ENCODE measurements at regions not wholly inside any gene's neighbourhood (a gene's known extent, or its start where the extent isn't known, plus 50 kb on each side); places are given as distances from the start of the nearest gene placed in this dataset.
A peak's percentile ranks its signal among the peaks of the same experiment; 100 is the strongest.

DNA sequence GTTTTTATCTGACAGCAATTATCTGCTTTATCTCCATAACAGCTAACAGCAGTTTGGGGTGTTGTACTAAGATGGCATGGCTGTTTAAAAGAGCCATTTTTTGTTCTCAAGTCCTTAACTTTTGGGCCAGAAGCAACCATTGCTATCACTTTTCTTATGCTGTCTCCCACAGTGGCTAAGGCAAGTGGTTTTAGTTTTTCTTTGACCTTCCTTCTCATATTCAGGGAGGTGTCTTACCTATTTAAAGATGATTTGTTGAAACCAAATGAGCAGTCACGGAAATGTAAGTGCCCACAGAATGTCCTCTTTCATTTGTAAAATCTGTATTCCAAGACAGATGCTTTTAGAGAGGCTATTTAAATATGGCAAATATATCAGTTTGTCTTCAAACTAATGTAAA is 96.8 kb upstream of the USP15 start:
- H4K20me1 ChIP-seq (ENCODE audit: control insufficient read depth, extremely low read depth, insufficient read depth, low read length): no peaks in the 10 kb centered on the region
- H3K79me2 ChIP-seq (ENCODE audit: control insufficient read depth, insufficient read depth, low read length): no peaks in the 10 kb centered on the region
- no peak overlapping the region for H3K9ac ChIP-seq (ENCODE audit: insufficient read depth, low read length)
- H3K27me3 ChIP-seq (ENCODE audit: control insufficient read depth, insufficient read depth, low read length): no peaks in the 10 kb centered on the region
- no peak overlapping the region for H3K4me3 ChIP-seq (replicated peaks in 1 of 4; ENCODE audit: control extremely low read depth in 1 of 4, insufficient read depth in 1 of 4, low read depth in 3 of 4, low read length in 4 of 4)
- DNase-seq (ENCODE audit: low read depth in 2 of 2): no peak
- H3K9me3 ChIP-seq (ENCODE audit: control insufficient read depth, insufficient read depth, low read depth, low read length): no peaks in the 10 kb centered on the region
- H3K4me2 ChIP-seq (ENCODE audit: extremely low read depth, insufficient read depth, low read length): no peak overlapping the region
- no peak overlapping the region for H2AFZ ChIP-seq (ENCODE audit: low read length)
- H3K36me3 ChIP-seq (ENCODE audit: control insufficient read depth, insufficient read depth, low read length): no peaks in the 10 kb centered on the region
- TF ChIP-seq EZH2 (IDR thresholded peaks at IDR 0.05; ENCODE audit: low read length, missing control alignments): no peak
- TF ChIP-seq, protein P1, sequence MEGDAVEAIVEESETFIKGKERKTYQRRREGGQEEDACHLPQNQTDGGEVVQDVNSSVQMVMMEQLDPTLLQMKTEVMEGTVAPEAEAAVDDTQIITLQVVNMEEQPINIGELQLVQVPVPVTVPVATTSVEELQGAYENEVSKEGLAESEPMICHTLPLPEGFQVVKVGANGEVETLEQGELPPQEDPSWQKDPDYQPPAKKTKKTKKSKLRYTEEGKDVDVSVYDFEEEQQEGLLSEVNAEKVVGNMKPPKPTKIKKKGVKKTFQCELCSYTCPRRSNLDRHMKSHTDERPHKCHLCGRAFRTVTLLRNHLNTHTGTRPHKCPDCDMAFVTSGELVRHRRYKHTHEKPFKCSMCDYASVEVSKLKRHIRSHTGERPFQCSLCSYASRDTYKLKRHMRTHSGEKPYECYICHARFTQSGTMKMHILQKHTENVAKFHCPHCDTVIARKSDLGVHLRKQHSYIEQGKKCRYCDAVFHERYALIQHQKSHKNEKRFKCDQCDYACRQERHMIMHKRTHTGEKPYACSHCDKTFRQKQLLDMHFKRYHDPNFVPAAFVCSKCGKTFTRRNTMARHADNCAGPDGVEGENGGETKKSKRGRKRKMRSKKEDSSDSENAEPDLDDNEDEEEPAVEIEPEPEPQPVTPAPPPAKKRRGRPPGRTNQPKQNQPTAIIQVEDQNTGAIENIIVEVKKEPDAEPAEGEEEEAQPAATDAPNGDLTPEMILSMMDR (conservative IDR thresholded peaks at IDR 0.05 in 1 of 2, IDR thresholded peaks at IDR 0.05 in 1 of 2; ENCODE audit: low read depth in 1 of 2, low read length in 2 of 2): no peak
- no peak overlapping the region for H3K27ac ChIP-seq (ENCODE audit: insufficient read depth, low read length)
- no peaks in the 10 kb centered on the region for H3K4me1 ChIP-seq (ENCODE audit: control insufficient read depth, extremely low read depth, insufficient read depth, low read length)

DNA sequence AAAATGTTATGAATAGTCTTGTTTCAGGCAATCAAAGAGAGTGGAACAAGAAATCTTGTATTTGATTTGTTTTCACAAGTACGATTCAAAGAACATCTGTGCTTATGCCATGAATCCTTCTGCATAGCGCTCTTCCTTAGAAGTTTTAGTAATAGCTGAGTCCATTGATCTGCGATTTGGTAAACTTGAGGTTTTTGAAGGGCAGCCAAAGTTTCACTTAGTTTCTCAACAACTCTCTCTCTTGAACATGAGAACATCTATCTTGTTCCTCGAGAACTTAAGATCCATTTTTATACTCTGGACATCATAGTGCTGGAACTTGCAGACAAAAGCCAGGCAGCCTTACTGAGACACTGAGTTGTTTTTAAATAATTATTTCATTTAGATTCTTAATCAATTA is 96.2 kb upstream of the USP15 start:
- Histone ChIP-seq H3K27ac (ENCODE audit: insufficient read depth, low read length) (no peak overlapping the region), H2AFZ (ENCODE audit: low read length) (no peak overlapping the region)
- peak in 1 of 2 donors; percentile 14 for DNase-seq (ENCODE audit: low read depth in 2 of 2)

DNA sequence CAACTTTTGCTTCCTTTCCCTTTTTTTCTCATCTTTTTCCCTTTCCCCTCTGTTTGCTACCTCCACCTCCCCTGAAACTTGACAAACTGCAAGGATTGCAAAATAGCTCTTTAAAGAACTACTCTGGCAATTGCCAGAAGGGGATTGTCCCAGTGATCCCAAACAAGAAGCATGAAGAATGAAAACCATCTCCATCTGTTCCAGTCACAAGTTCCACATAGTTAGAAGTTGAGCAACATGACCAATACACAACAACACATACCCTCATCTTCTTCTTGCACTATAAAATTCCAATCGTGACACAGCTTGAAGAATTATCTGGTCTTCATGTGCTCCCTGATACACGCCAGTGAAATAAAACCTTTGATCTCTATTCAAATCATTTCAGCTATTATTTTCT is 93.7 kb upstream of the USP15 start:
- Histone ChIP-seq H2AFZ (ENCODE audit: low read length) (no peak overlapping the region), H3K4me1 (ENCODE audit: control insufficient read depth, extremely low read depth, insufficient read depth, low read length) (no peaks in the 10 kb centered on the region), H3K9ac (ENCODE audit: insufficient read depth, low read length) (no peak overlapping the region), H3K27me3 (ENCODE audit: control insufficient read depth, insufficient read depth, low read length) (no peaks in the 10 kb centered on the region), H4K20me1 (ENCODE audit: control insufficient read depth, extremely low read depth, insufficient read depth, low read length) (no peaks in the 10 kb centered on the region), H3K9me3 (ENCODE audit: control insufficient read depth, insufficient read depth, low read depth, low read length) (no peaks in the 10 kb centered on the region), H3K79me2 (ENCODE audit: control insufficient read depth, insufficient read depth, low read length) (no peaks in the 10 kb centered on the region), H3K36me3 (ENCODE audit: control insufficient read depth, insufficient read depth, low read length) (no peaks in the 10 kb centered on the region), H3K4me3 (replicated peaks in 1 of 4; ENCODE audit: control extremely low read depth in 1 of 4, insufficient read depth in 1 of 4, low read depth in 3 of 4, low read length in 4 of 4) (no peak overlapping the region), H3K4me2 (ENCODE audit: extremely low read depth, insufficient read depth, low read length) (no peak overlapping the region), H3K27ac (ENCODE audit: insufficient read depth, low read length) (no peak overlapping the region)
- DNase-seq (ENCODE audit: low read depth in 2 of 2): no peak
- TF ChIP-seq EZH2 (IDR thresholded peaks at IDR 0.05; ENCODE audit: low read length, missing control alignments): no peak
- TF ChIP-seq, protein P1 (conservative IDR thresholded peaks at IDR 0.05 in 1 of 2, IDR thresholded peaks at IDR 0.05 in 1 of 2; ENCODE audit: low read depth in 1 of 2, low read length in 2 of 2): no peak

More for the DNA sequence above, 96.2 kb upstream of the USP15 start:
- TF ChIP-seq, protein P1 (conservative IDR thresholded peaks at IDR 0.05 in 1 of 2, IDR thresholded peaks at IDR 0.05 in 1 of 2; ENCODE audit: low read depth in 1 of 2, low read length in 2 of 2): no peak
- no peak for TF ChIP-seq EZH2 (IDR thresholded peaks at IDR 0.05; ENCODE audit: low read length, missing control alignments)
- Histone ChIP-seq H4K20me1 (ENCODE audit: control insufficient read depth, extremely low read depth, insufficient read depth, low read length) (no peaks in the 10 kb centered on the region), H3K4me3 (replicated peaks in 1 of 4; ENCODE audit: control extremely low read depth in 1 of 4, insufficient read depth in 1 of 4, low read depth in 3 of 4, low read length in 4 of 4) (no peak overlapping the region), H3K27me3 (ENCODE audit: control insufficient read depth, insufficient read depth, low read length) (no peaks in the 10 kb centered on the region), H3K4me1 (ENCODE audit: control insufficient read depth, extremely low read depth, insufficient read depth, low read length) (no peaks in the 10 kb centered on the region), H3K36me3 (ENCODE audit: control insufficient read depth, insufficient read depth, low read length) (no peaks in the 10 kb centered on the region), H3K9ac (ENCODE audit: insufficient read depth, low read length) (no peak overlapping the region), H3K9me3 (ENCODE audit: control insufficient read depth, insufficient read depth, low read depth, low read length) (no peaks in the 10 kb centered on the region), H3K4me2 (ENCODE audit: extremely low read depth, insufficient read depth, low read length) (no peak overlapping the region), H3K79me2 (ENCODE audit: control insufficient read depth, insufficient read depth, low read length) (no peaks in the 10 kb centered on the region)

All from fibroblast of lung (primary cell).